T-cell (primary cell): ENCODE measurements at regions not wholly inside any gene's neighbourhood (a gene's known extent, or its start where the extent isn't known, plus 50 kb on each side); places are given as distances from the start of the nearest gene placed in this dataset.
"Not testable (repeated sequence)": the region's sequence is repeated elsewhere in the genome, so short reads cannot be mapped to it uniquely, and the experiment has no call there.

Source experiments
- ATAC-seq, 4 experiments: fragments of 200-7000 bp in 3 of 4; fragments of 150-1000 bp in 1 of 4; cut with Tn5 transposase; replicated peaks in 1 of 4; 1 replicate in 3 of 4; 2 replicates in 1 of 4; pipeline ENCODE4 v1.10.0; 2021; ENCODE audit warnings: moderate library complexity in 3 of 4, mild to moderate bottlenecking in 2 of 4, moderate number of reproducible peaks in 1 of 4
- CTCF ChIA-PET, 2 donors: fragments of 300-600 bp; sonication (Branson Sonifier 250); formaldehyde crosslinking; loops; one replicate each; lab custom pipeline; 2022; ENCODE audit warnings: antibody characterized with exemption in 2 of 2; lab: Charles Lee
- POLR2A ChIA-PET, 2 donors: fragments of 300-600 bp; sonication (Branson Sonifier 250); formaldehyde crosslinking; loops; one replicate each; lab custom pipeline; 2022; ENCODE audit warnings: antibody characterized with exemption in 2 of 2; lab: Charles Lee
- DNase-seq, 35 experiments: peaks; one replicate each; pipeline versions ENCODE4 v3.0.0 to v3.0.0-alpha.2; 2013 to 2023
- H3K27ac ChIP-seq: one replicate; pipeline ENCODE4 v1.5.1; 2013; ENCODE audit warnings: low read length
- H3K27me3 ChIP-seq, 2 experiments: replicated peaks in 1 of 2; 1 replicate in 1 of 2; 2 replicates in 1 of 2; pipeline versions ENCODE4 v1.6.1 to v1.7.0; 2013; ENCODE audit warnings: low read length in 1 of 2, mixed read lengths in 1 of 2; ENCODE audit not compliant: control insufficient read depth in 2 of 2, insufficient read depth in 2 of 2; ENCODE audit errors: extremely low read depth in 1 of 2
- H3K36me3 ChIP-seq, 2 donors: 1 replicate in 1 of 2; 2 replicates in 1 of 2; pipeline versions ENCODE4 v1.6.1 to v1.7.0; 2013; ENCODE audit warnings: low read length in 1 of 2; ENCODE audit not compliant: control insufficient read depth in 2 of 2, insufficient read depth in 1 of 2; ENCODE audit errors: extremely low read depth in 1 of 2
- H3K4me1 ChIP-seq, 2 experiments: 1 replicate in 1 of 2; 2 replicates in 1 of 2; pipeline versions ENCODE4 v1.6.1 to v1.7.0; 2013; ENCODE audit warnings: low read length in 2 of 2, mixed read lengths in 1 of 2; ENCODE audit not compliant: insufficient read depth in 2 of 2, control insufficient read depth in 1 of 2; ENCODE audit errors: extremely low read depth in 1 of 2
- H3K4me3 ChIP-seq, 2 donors: 1 replicate in 1 of 2; 2 replicates in 1 of 2; pipeline versions ENCODE4 v1.5.1 to v1.7.0; 2013; ENCODE audit warnings: mild to moderate bottlenecking in 2 of 2, low read length in 1 of 2, moderate library complexity in 1 of 2; ENCODE audit not compliant: control insufficient read depth in 1 of 2; ENCODE audit errors: extremely low read depth in 1 of 2
- H3K9me3 ChIP-seq: 2 replicates; pipeline ENCODE4 v1.7.0; 2013
- H3K27ac Mint-ChIP-seq, 2 donors: one replicate each; pipeline ENCODE4 v1.8.0; 2020 to 2021; ENCODE audit warnings: mild to moderate bottlenecking in 2 of 2, mixed read lengths in 2 of 2
- H3K27me3 Mint-ChIP-seq, 2 donors: one replicate each; pipeline ENCODE4 v1.8.0; 2021 to 2022; ENCODE audit warnings: mixed read lengths in 2 of 2
- H3K36me3 Mint-ChIP-seq: one replicate; pipeline ENCODE4 v1.8.0; 2021; ENCODE audit warnings: mixed read lengths
- H3K4me1 Mint-ChIP-seq, 3 donors: one replicate each; pipeline ENCODE4 v1.8.0; 2020 to 2022; ENCODE audit warnings: mixed read lengths in 3 of 3, mild to moderate bottlenecking in 1 of 3
- H3K4me3 Mint-ChIP-seq, 3 donors: one replicate each; pipeline ENCODE4 v1.8.0; 2020 to 2022; ENCODE audit warnings: mild to moderate bottlenecking in 3 of 3, mixed read lengths in 3 of 3, moderate library complexity in 3 of 3
- H3K9me3 Mint-ChIP-seq, 3 donors: one replicate each; pipeline ENCODE4 v1.8.0; 2020 to 2022; ENCODE audit warnings: mixed read lengths in 3 of 3
- WGBS: methylation state at CpG from one replicate; pipeline ENCODE4 v1.1.5; 2013; ENCODE audit warnings: missing lambda C conversion rate; ENCODE audit not compliant: insufficient coverage; 5-methylcytosine and 5-hydroxymethylcytosine counted together

GRCh38 chr13:18628928-18629327 lies 552.7 kb downstream of the TUBA3C start:
- H3K9me3 Mint-ChIP-seq, H3K27me3 Mint-ChIP-seq, H3K36me3 Mint-ChIP-seq, H3K9me3 ChIP-seq, CTCF ChIA-PET, ATAC-seq, H3K27me3 ChIP-seq, H3K4me3 ChIP-seq, H3K36me3 ChIP-seq, H3K27ac ChIP-seq, H3K27ac Mint-ChIP-seq, H3K4me1 Mint-ChIP-seq, POLR2A ChIA-PET, H3K4me1 ChIP-seq, DNase-seq, H3K4me3 Mint-ChIP-seq: not testable (repeated sequence)
- WGBS: 65% methylated on average over 4 of the region's 31 CpGs

GRCh38 chr13:18628428-18628827 lies 553.2 kb downstream of the TUBA3C start:
- no peaks in the 10 kb centered on the region for H3K9me3 ChIP-seq
- no peak overlapping the region for H3K27ac Mint-ChIP-seq
- no peaks in the 10 kb centered on the region for H3K27me3 ChIP-seq
- H3K9me3 Mint-ChIP-seq: peaks cover 4 to 5% (median 4%) of the 10 kb centered on the region in 3 donors
- DNase-seq (peak in 1 of 35 experiments; percentile 1), ATAC-seq (no peak)
- no peak overlapping the region for H3K4me3 ChIP-seq
- CTCF ChIA-PET: no interaction called here
- H3K27ac ChIP-seq: no peak overlapping the region
- no peaks in the 10 kb centered on the region for H3K4me1 ChIP-seq
- H3K4me1 Mint-ChIP-seq: no peaks in the 10 kb centered on the region
- H3K36me3 Mint-ChIP-seq: no peaks in the 10 kb centered on the region
- H3K36me3 ChIP-seq: no peaks in the 10 kb centered on the region
- POLR2A ChIA-PET: no interaction called here
- H3K27me3 Mint-ChIP-seq: no peaks in the 10 kb centered on the region
- H3K4me3 Mint-ChIP-seq: no peak overlapping the region
- WGBS: 65% methylated on average over 31 of the region's 39 CpGs

GRCh38 chr13:18624061-18624460 lies 557.6 kb downstream of the TUBA3C start:
- H3K27ac Mint-ChIP-seq, H3K9me3 Mint-ChIP-seq, H3K4me3 Mint-ChIP-seq, DNase-seq, H3K27me3 Mint-ChIP-seq, H3K4me1 ChIP-seq, H3K36me3 ChIP-seq, H3K9me3 ChIP-seq, H3K27me3 ChIP-seq, ATAC-seq, H3K4me3 ChIP-seq, CTCF ChIA-PET, H3K4me1 Mint-ChIP-seq, H3K27ac ChIP-seq, H3K36me3 Mint-ChIP-seq, POLR2A ChIA-PET: not testable (repeated sequence)
- WGBS: no CpG with 5 or more reads among the region's 4 CpGs

- CTCF ChIA-PET, DNase-seq, ATAC-seq, H3K4me3 Mint-ChIP-seq, H3K27me3 ChIP-seq, H3K27ac ChIP-seq, H3K9me3 Mint-ChIP-seq, H3K27me3 Mint-ChIP-seq, POLR2A ChIA-PET, H3K36me3 Mint-ChIP-seq, H3K36me3 ChIP-seq, H3K27ac Mint-ChIP-seq, H3K9me3 ChIP-seq, H3K4me1 ChIP-seq, H3K4me3 ChIP-seq, H3K4me1 Mint-ChIP-seq: not testable (repeated sequence)
- WGBS: no CpG with 5 or more reads among the region's 4 CpGs
Observed at GRCh38 chr13:18618442-18618841, 563.2 kb downstream of the TUBA3C start.

- POLR2A ChIA-PET, H3K27ac ChIP-seq, H3K9me3 Mint-ChIP-seq: not testable (repeated sequence)
Observed at GRCh38 chr13:18610476-18610875, 571.1 kb downstream of the TUBA3C start.

GRCh38 chr13:18609371-18609770 lies 572.3 kb downstream of the TUBA3C start:
- WGBS: 84% methylated on average over 7 of the region's 42 CpGs
- not testable (repeated sequence) for H3K36me3 Mint-ChIP-seq

More at GRCh38 chr13:18610476-18610875, 571.1 kb downstream of the TUBA3C start:
- DNase-seq, H3K4me3 Mint-ChIP-seq, H3K4me1 ChIP-seq, CTCF ChIA-PET, H3K9me3 ChIP-seq, H3K36me3 ChIP-seq, H3K27me3 ChIP-seq, ATAC-seq, H3K4me3 ChIP-seq, H3K27me3 Mint-ChIP-seq, H3K27ac Mint-ChIP-seq, H3K4me1 Mint-ChIP-seq, H3K36me3 Mint-ChIP-seq: not testable (repeated sequence)
- WGBS: no CpG with 5 or more reads among the region's 14 CpGs

GRCh38 chr13:18608851-18609250 lies 572.8 kb downstream of the TUBA3C start:
- POLR2A ChIA-PET, ATAC-seq: not testable (repeated sequence)
- WGBS: no CpG with 5 or more reads among the region's 40 CpGs

More at GRCh38 chr13:18609371-18609770, 572.3 kb downstream of the TUBA3C start:
- CTCF ChIA-PET, H3K4me1 Mint-ChIP-seq, H3K27me3 ChIP-seq, DNase-seq, H3K4me1 ChIP-seq, H3K27ac Mint-ChIP-seq, H3K9me3 ChIP-seq, H3K4me3 ChIP-seq, POLR2A ChIA-PET, H3K9me3 Mint-ChIP-seq, H3K27me3 Mint-ChIP-seq, H3K36me3 ChIP-seq, H3K4me3 Mint-ChIP-seq, H3K27ac ChIP-seq: not testable (repeated sequence)
- peak in 1 of 4 experiments; percentile 37 for ATAC-seq

More at GRCh38 chr13:18608851-18609250, 572.8 kb downstream of the TUBA3C start:
- H3K36me3 Mint-ChIP-seq, H3K4me1 ChIP-seq, H3K9me3 ChIP-seq, H3K36me3 ChIP-seq, H3K27ac Mint-ChIP-seq, H3K9me3 Mint-ChIP-seq, H3K27me3 Mint-ChIP-seq, H3K4me3 Mint-ChIP-seq, CTCF ChIA-PET, H3K4me3 ChIP-seq, H3K27ac ChIP-seq, DNase-seq, H3K4me1 Mint-ChIP-seq, H3K27me3 ChIP-seq: not testable (repeated sequence)
